ENCODE measurements at regions not wholly inside any gene's neighbourhood (a gene's known extent, or its start where the extent isn't known, plus 50 kb on each side); places are given as distances from the start of the nearest gene placed in this dataset.

- no peak overlapping the region for H3K4me3 ChIP-seq (ENCODE audit: low read depth, low read length)
- TF ChIP-seq CTCF (IDR thresholded peaks at IDR 0.05; ENCODE audit: insufficient read depth, low read depth, low read length): no peak
- DNase-seq (ENCODE audit: low read depth): no peak
Observed at GRCh38 chr6:23367311-23367710, 758.7 kb upstream of the NRSN1 start.

GRCh38 chr6:23368557-23368956 lies 757.5 kb upstream of the NRSN1 start:
- no peak for DNase-seq (ENCODE audit: low read depth)
- TF ChIP-seq CTCF (IDR thresholded peaks at IDR 0.05; ENCODE audit: insufficient read depth, low read depth, low read length): no peak
- H3K4me3 ChIP-seq (ENCODE audit: low read depth, low read length): no peak overlapping the region

GRCh38 chr6:23370051-23370450 lies 756.0 kb upstream of the NRSN1 start:
- DNase-seq (ENCODE audit: low read depth): no peak

GRCh38 chr6:23371132-23371915 lies 754.7 kb upstream of the NRSN1 start:
- DNase-seq (ENCODE audit: low read depth): no peak
- no peak overlapping the region for H3K4me3 ChIP-seq (ENCODE audit: low read depth, low read length)
- TF ChIP-seq CTCF (IDR thresholded peaks at IDR 0.05; ENCODE audit: insufficient read depth, low read depth, low read length): no peak

More at GRCh38 chr6:23370051-23370450, 756.0 kb upstream of the NRSN1 start:
- no peak overlapping the region for H3K4me3 ChIP-seq (ENCODE audit: low read depth, low read length)
- no peak for TF ChIP-seq CTCF (IDR thresholded peaks at IDR 0.05; ENCODE audit: insufficient read depth, low read depth, low read length)

GRCh38 chr6:23377830-23378229 lies 748.2 kb upstream of the NRSN1 start:
- no peak overlapping the region for H3K4me3 ChIP-seq (ENCODE audit: low read depth, low read length)
- TF ChIP-seq CTCF (IDR thresholded peaks at IDR 0.05; ENCODE audit: insufficient read depth, low read depth, low read length): no peak
- DNase-seq (ENCODE audit: low read depth): no peak

GRCh38 chr6:23380465-23380864 lies 745.5 kb upstream of the NRSN1 start:
- TF ChIP-seq CTCF (IDR thresholded peaks at IDR 0.05; ENCODE audit: insufficient read depth, low read depth, low read length): no peak
- H3K4me3 ChIP-seq (ENCODE audit: low read depth, low read length): no peak overlapping the region
- no peak for DNase-seq (ENCODE audit: low read depth)

Data from fibroblast of villous mesenchyme (primary cell).